Hepatocyte (in vitro differentiated cells): ENCODE measurements at regions not wholly inside any gene's neighbourhood (a gene's known extent, or its start where the extent isn't known, plus 50 kb on each side); places are given as distances from the start of the nearest gene placed in this dataset.

Experiments used
- DNase-seq: peaks from one replicate; pipeline ENCODE4 v3.0.0-alpha.2; 2016; ENCODE audit warnings: low spot score
- H2AFZ ChIP-seq: fragments of 200-600 bp; sonication (generic); 2 replicates; pipeline ENCODE4 v1.6.0; 2016; ENCODE audit warnings: antibody characterized with exemption, mild to moderate bottlenecking
- H3K27ac ChIP-seq: fragments of 200-600 bp; sonication (generic); 2 replicates; pipeline ENCODE4 v1.5.1; 2016; ENCODE audit warnings: mild to moderate bottlenecking
- H3K27me3 ChIP-seq: fragments of 200-600 bp; sonication (generic); 2 replicates; pipeline ENCODE4 v1.6.1; 2016
- H3K36me3 ChIP-seq: fragments of 200-600 bp; sonication (generic); replicated peaks from 2 replicates; pipeline ENCODE4 v1.5.1; 2016; ENCODE audit warnings: low read depth; ENCODE audit not compliant: insufficient read depth
- H3K4me1 ChIP-seq: fragments of 200-600 bp; sonication (generic); 2 replicates; pipeline ENCODE4 v1.5.1; 2016; ENCODE audit warnings: mild to moderate bottlenecking, moderate library complexity; ENCODE audit not compliant: insufficient read depth
- H3K4me2 ChIP-seq: fragments of 200-600 bp; sonication (generic); 2 replicates; pipeline ENCODE4 v1.6.0; 2016
- H3K4me3 ChIP-seq: fragments of 200-600 bp; sonication (generic); 2 replicates; pipeline ENCODE4 v1.5.1; 2016; ENCODE audit warnings: mild to moderate bottlenecking
- H3K79me2 ChIP-seq: fragments of 200-600 bp; sonication (generic); 2 replicates; pipeline ENCODE4 v1.6.0; 2017; ENCODE audit warnings: mild to moderate bottlenecking
- H3K9me2 ChIP-seq: fragments of 200-600 bp; sonication (generic); replicated peaks from 2 replicates; pipeline ENCODE4 v1.6.0; 2017; ENCODE audit warnings: mild to moderate bottlenecking; ENCODE audit not compliant: insufficient read depth
- H3K9me3 ChIP-seq: fragments of 200-600 bp; sonication (generic); 2 replicates; pipeline ENCODE4 v1.5.1; 2016; ENCODE audit warnings: low read depth, mild to moderate bottlenecking
- H4K20me1 ChIP-seq: fragments of 200-600 bp; sonication (generic); 2 replicates; pipeline ENCODE4 v1.6.0; 2016; ENCODE audit warnings: mild to moderate bottlenecking; ENCODE audit not compliant: insufficient read depth, poor library complexity, severe bottlenecking
- CTCF ChIP-seq: fragments of 200-600 bp; sonication (generic); IDR thresholded peaks from 2 replicates; pipeline ENCODE4 v1.5.1; 2016; ENCODE audit warnings: antibody characterized with exemption, mild to moderate bottlenecking; ENCODE audit not compliant: poor library complexity
- EZH2 ChIP-seq: fragments of 200-600 bp; sonication (generic); IDR thresholded peaks from 2 replicates; pipeline ENCODE4 v1.6.1; 2016; ENCODE audit warnings: antibody characterized with exemption, mild to moderate bottlenecking, borderline replicate concordance
- EZH2phosphoT487 ChIP-seq: fragments of 200-600 bp; sonication (generic); IDR thresholded peaks from one replicate; pipeline ENCODE4 v1.6.1; 2018; ENCODE audit warnings: antibody characterized with exemption, mild to moderate bottlenecking, low read depth, moderate library complexity; ENCODE audit not compliant: unreplicated experiment, severe bottlenecking
- WGBS: methylation state at CpG from one replicate; pipeline ENCODE4 v1.1.6; 2016; ENCODE audit warnings: low lambda C conversion rate; ENCODE audit errors: missing lambda C conversion rate; 5-methylcytosine and 5-hydroxymethylcytosine counted together

DNA sequence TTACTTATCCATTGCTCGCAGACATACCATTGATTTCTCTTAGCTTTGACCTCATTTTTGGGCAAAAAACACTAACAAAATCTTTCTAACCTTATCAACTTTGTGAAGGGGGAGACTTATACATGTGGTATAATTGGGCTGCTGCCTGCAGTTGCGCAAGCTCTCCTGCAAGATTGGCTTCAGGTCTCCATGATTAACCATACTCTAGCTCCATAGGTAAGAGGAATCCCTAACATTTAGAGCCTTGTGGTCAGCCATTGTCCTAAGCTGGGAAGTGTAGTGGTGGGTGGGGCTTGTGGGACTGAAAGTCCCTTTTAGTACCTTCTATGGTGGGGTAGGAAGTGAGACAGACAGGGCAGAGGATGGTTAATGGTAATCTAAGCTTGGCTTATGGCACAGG, 179.6 kb upstream of the THRB start:
- no peak overlapping the region for H3K4me2 ChIP-seq
- no peak overlapping the region for H3K27ac ChIP-seq
- no peaks in the 10 kb centered on the region for H3K9me3 ChIP-seq
- no peaks in the 10 kb centered on the region for H3K36me3 ChIP-seq
- H4K20me1 ChIP-seq, result no peaks in the 10 kb centered on the region
- H3K4me3 ChIP-seq, result no peak overlapping the region
- TF ChIP-seq EZH2, result no peak
- WGBS, result 100% methylated on average over 2 of the region's 2 CpGs
- no peaks in the 10 kb centered on the region for H3K79me2 ChIP-seq
- no peak for DNase-seq
- H3K4me1 ChIP-seq, result peaks cover 12% of the 10 kb centered on the region
- no peak overlapping the region for H2AFZ ChIP-seq
- no peaks in the 10 kb centered on the region for H3K9me2 ChIP-seq
- no peaks in the 10 kb centered on the region for H3K27me3 ChIP-seq

- Histone ChIP-seq H3K27ac (peak overlapping the region; percentile 62), H3K4me3 (no peak overlapping the region), H3K9me2 (no peaks in the 10 kb centered on the region), H4K20me1 (no peaks in the 10 kb centered on the region), H3K4me2 (peak overlapping the region; percentile 63), H3K9me3 (no peaks in the 10 kb centered on the region), H3K27me3 (no peaks in the 10 kb centered on the region), H3K79me2 (no peaks in the 10 kb centered on the region), H3K4me1 (peaks cover 6% of the 10 kb centered on the region), H3K36me3 (no peaks in the 10 kb centered on the region), H2AFZ (peak overlapping the region; percentile 14)
- TF ChIP-seq CTCF (no peak), EZH2phosphoT487 (no peak)
- 64% methylated on average over 2 of the region's 2 CpGs for WGBS
- DNase-seq, result no peak
Observed at GRCh38 chr3:24678021-24678420, 183.4 kb upstream of the THRB start.

GRCh38 chr3:24678421-24678865, 183.8 kb upstream of the THRB start:
- no peaks in the 10 kb centered on the region for H3K9me3 ChIP-seq
- no peaks in the 10 kb centered on the region for H3K79me2 ChIP-seq
- H3K4me3 ChIP-seq, result no peak overlapping the region
- H3K27ac ChIP-seq, result peak overlapping the region; percentile 62
- no peaks in the 10 kb centered on the region for H4K20me1 ChIP-seq
- no peaks in the 10 kb centered on the region for H3K9me2 ChIP-seq
- peaks cover 11% of the 10 kb centered on the region for H3K4me1 ChIP-seq
- H3K36me3 ChIP-seq, result no peaks in the 10 kb centered on the region
- peak; percentile 62 for DNase-seq
- WGBS, result 76% methylated on average over 7 of the region's 7 CpGs
- H3K4me2 ChIP-seq, result peak overlapping the region; percentile 63
- H2AFZ ChIP-seq, result peak overlapping the region; percentile 14
- no peak for TF ChIP-seq EZH2
- TF ChIP-seq EZH2phosphoT487, result no peak
- TF ChIP-seq CTCF, result no peak
- no peaks in the 10 kb centered on the region for H3K27me3 ChIP-seq

GRCh38 chr3:24679429-24679828, 184.8 kb upstream of the THRB start:
- no peaks in the 10 kb centered on the region for H3K9me3 ChIP-seq
- H3K27ac ChIP-seq, result no peak overlapping the region
- H2AFZ ChIP-seq, result no peak overlapping the region
- H3K36me3 ChIP-seq, result no peaks in the 10 kb centered on the region
- H3K9me2 ChIP-seq, result no peaks in the 10 kb centered on the region
- DNase-seq, result no peak
- no peaks in the 10 kb centered on the region for H3K79me2 ChIP-seq
- no peak overlapping the region for H3K4me2 ChIP-seq
- no peaks in the 10 kb centered on the region for H4K20me1 ChIP-seq
- no peak overlapping the region for H3K4me3 ChIP-seq
- no peaks in the 10 kb centered on the region for H3K27me3 ChIP-seq
- H3K4me1 ChIP-seq, result peaks cover 13% of the 10 kb centered on the region
- TF ChIP-seq EZH2phosphoT487 (no peak), EZH2 (no peak), CTCF (no peak)
